LoVo (cell line): ENCODE measurements at regions not wholly inside any gene's neighbourhood (a gene's known extent, or its start where the extent isn't known, plus 50 kb on each side); places are given as distances from the start of the nearest gene placed in this dataset.
A peak's percentile ranks its signal among the peaks of the same experiment; 100 is the strongest.

Experiments used
- DNase-seq: peaks from one replicate; pipeline ENCODE4 v3.0.0-alpha.2; 2016; ENCODE audit warnings: low spot score

- no peak for DNase-seq
Measured at GRCh38 chr1:80059940-80060339, 1053.4 kb upstream of the ADGRL4 start.

- no peak for DNase-seq
Measured at GRCh38 chr1:80056179-80056578, 1049.6 kb upstream of the ADGRL4 start.

GRCh38 chr1:80054129-80054528 lies 1047.6 kb upstream of the ADGRL4 start:
- peak; percentile 56 for DNase-seq

- no peak for DNase-seq
Measured at GRCh38 chr1:80053613-80054012, 1047.1 kb upstream of the ADGRL4 start.

- no peak for DNase-seq
Measured at GRCh38 chr1:80050523-80050922, 1044.0 kb upstream of the ADGRL4 start.

- DNase-seq, result no peak
Measured at GRCh38 chr1:80050085-80050484, 1043.6 kb upstream of the ADGRL4 start.

GRCh38 chr1:80048716-80049115 lies 1042.2 kb upstream of the ADGRL4 start:
- DNase-seq, result no peak

- DNase-seq, result no peak
Measured at GRCh38 chr1:80047791-80048190, 1041.3 kb upstream of the ADGRL4 start.

- no peak for DNase-seq
Measured at GRCh38 chr1:80044662-80045061, 1038.1 kb upstream of the ADGRL4 start.

- no peak for DNase-seq
Measured at GRCh38 chr1:80036690-80037432, 1030.3 kb upstream of the ADGRL4 start.

- DNase-seq, result no peak
Measured at GRCh38 chr1:80023358-80023757, 1016.8 kb upstream of the ADGRL4 start.

- no peak for DNase-seq
Measured at GRCh38 chr1:80021891-80022290, 1015.4 kb upstream of the ADGRL4 start.

- no peak for DNase-seq
Measured at GRCh38 chr1:80018348-80018747, 1011.8 kb upstream of the ADGRL4 start.

GRCh38 chr1:80008934-80009333 lies 1002.4 kb upstream of the ADGRL4 start:
- no peak for DNase-seq

GRCh38 chr1:80003250-80003649 lies 996.7 kb upstream of the ADGRL4 start:
- DNase-seq, result no peak

GRCh38 chr1:79988401-79988800 lies 981.9 kb upstream of the ADGRL4 start:
- no peak for DNase-seq

- no peak for DNase-seq
Measured at GRCh38 chr1:79982211-79982610, 975.7 kb upstream of the ADGRL4 start.

- DNase-seq, result no peak
Measured at GRCh38 chr1:79981481-79981880, 975.0 kb upstream of the ADGRL4 start.

GRCh38 chr1:79979346-79979745 lies 972.8 kb upstream of the ADGRL4 start:
- DNase-seq, result no peak

GRCh38 chr1:79976287-79976686 lies 969.8 kb upstream of the ADGRL4 start:
- no peak for DNase-seq

GRCh38 chr1:79974659-79975058 lies 968.1 kb upstream of the ADGRL4 start:
- no peak for DNase-seq

GRCh38 chr1:79969886-79970285 lies 963.4 kb upstream of the ADGRL4 start:
- DNase-seq, result no peak

GRCh38 chr1:79966438-79966837 lies 959.9 kb upstream of the ADGRL4 start:
- DNase-seq, result no peak

- no peak for DNase-seq
Measured at GRCh38 chr1:79959635-79960034, 953.1 kb upstream of the ADGRL4 start.
